Uterus (tissue), 3 donors: ENCODE measurements at regions not wholly inside any gene's neighbourhood (a gene's known extent, or its start where the extent isn't known, plus 50 kb on each side); places are given as distances from the start of the nearest gene placed in this dataset.

ENCODE experiments used
- DNase-seq, 2 donors: peaks; one replicate each; pipeline ENCODE4 v3.0.0-alpha.2; 2019 to 2020
- H3K27ac ChIP-seq, 2 donors: fragments of 200-600 bp; sonication (generic); 1 replicate in 1 of 2; 2 replicates in 1 of 2; pipeline ENCODE4 v1.5.1; 2016 to 2018
- H3K27me3 ChIP-seq, 2 donors: fragments of 200-600 bp; sonication (generic); one replicate each; pipeline ENCODE4 v1.5.1; 2018 to 2019; ENCODE audit warnings: control low read depth in 1 of 2
- H3K36me3 ChIP-seq, 2 donors: fragments of 200-600 bp; sonication (generic); one replicate each; pipeline ENCODE4 v1.5.1; 2019; ENCODE audit warnings: control low read depth in 1 of 2
- H3K4me1 ChIP-seq, 2 donors: fragments of 200-600 bp; sonication (generic); one replicate each; pipeline ENCODE4 v1.5.1; 2018 to 2019; ENCODE audit warnings: control low read depth in 1 of 2
- H3K4me3 ChIP-seq, 2 donors: fragments of 200-600 bp; sonication (generic); 1 replicate in 1 of 2; 2 replicates in 1 of 2; pipeline ENCODE4 v1.5.1; 2018 to 2019; ENCODE audit warnings: mild to moderate bottlenecking in 1 of 2
- H3K9me3 ChIP-seq, 2 donors: fragments of 200-600 bp; sonication (generic); one replicate each; pipeline ENCODE4 v1.5.1; 2019; ENCODE audit warnings: control low read depth in 1 of 2
- CTCF ChIP-seq, 4 experiments: fragments of 200-600 bp in 2 of 4; fragments of 450-650 bp in 2 of 4; sonication (generic) in 2 of 4; IDR thresholded peaks; one replicate each; pipeline ENCODE4 v1.5.1; 2016 to 2019; ENCODE audit warnings: antibody characterized with exemption in 4 of 4, mild to moderate bottlenecking in 2 of 4, moderate library complexity in 1 of 4
- POLR2A ChIP-seq, 2 donors: fragments of 450-650 bp; IDR thresholded peaks; one replicate each; pipeline ENCODE4 v1.6.1; 2016; ENCODE audit warnings: antibody characterized with exemption in 2 of 2, mild to moderate bottlenecking in 1 of 2, moderate library complexity in 1 of 2
- intact Hi-C: fragments of 100-400 bp; cut with DNase I; formaldehyde crosslinking; loops from one replicate; pipeline ENCODE4 v1.15.1; 2023; ENCODE audit warnings: low total_unique reads
- donor health status: DM: yes; HTN: yes; CAD: no.

- intact Hi-C loops = no loop called here
These were observed 122.3 kb upstream of the UGT8 start for GRCh38 chr4:114476310-114476709.

GRCh38 chr4:114479595-114479994 is 119.0 kb upstream of the UGT8 start:
- Histone ChIP-seq H3K27me3 (no peaks in the 10 kb centered on the region), H3K4me3 (no peak overlapping the region), H3K9me3 (no peaks in the 10 kb centered on the region), H3K36me3 (no peaks in the 10 kb centered on the region), H3K27ac (no peak overlapping the region), H3K4me1 (no peaks in the 10 kb centered on the region)
- TF ChIP-seq POLR2A (IDR thresholded peaks at IDR 0.05) (no peak), CTCF (IDR thresholded peaks at IDR 0.05) (no peak)
- intact Hi-C loops = no loop called here
- DNase-seq = no peak

More at GRCh38 chr4:114476310-114476709, 122.3 kb upstream of the UGT8 start:
- TF ChIP-seq CTCF (IDR thresholded peaks at IDR 0.05) = no peak
- TF ChIP-seq POLR2A (IDR thresholded peaks at IDR 0.05) = no peak
- Histone ChIP-seq H3K9me3 (no peaks in the 10 kb centered on the region), H3K27me3 (no peaks in the 10 kb centered on the region), H3K4me1 (no peaks in the 10 kb centered on the region), H3K36me3 (no peaks in the 10 kb centered on the region), H3K27ac (no peak overlapping the region), H3K4me3 (no peak overlapping the region)
- no peak for DNase-seq

- intact Hi-C loops = no loop called here
- no peak for DNase-seq
These were observed 116.8 kb upstream of the UGT8 start for GRCh38 chr4:114481856-114482255.

GRCh38 chr4:114487101-114487500 is 111.5 kb upstream of the UGT8 start:
- Histone ChIP-seq H3K4me3 (no peak overlapping the region), H3K9me3 (no peaks in the 10 kb centered on the region), H3K4me1 (no peaks in the 10 kb centered on the region), H3K36me3 (no peaks in the 10 kb centered on the region), H3K27ac (no peak overlapping the region), H3K27me3 (no peaks in the 10 kb centered on the region)
- no peak for DNase-seq
- TF ChIP-seq POLR2A (IDR thresholded peaks at IDR 0.05) (no peak), CTCF (IDR thresholded peaks at IDR 0.05) (no peak)
- intact Hi-C loops = no loop called here

More at GRCh38 chr4:114481856-114482255, 116.8 kb upstream of the UGT8 start:
- Histone ChIP-seq H3K27ac (no peak overlapping the region), H3K9me3 (no peaks in the 10 kb centered on the region), H3K4me1 (no peaks in the 10 kb centered on the region), H3K4me3 (no peak overlapping the region), H3K27me3 (no peaks in the 10 kb centered on the region), H3K36me3 (no peaks in the 10 kb centered on the region)
- TF ChIP-seq CTCF (IDR thresholded peaks at IDR 0.05) (no peak), POLR2A (IDR thresholded peaks at IDR 0.05) (no peak)

- Histone ChIP-seq H3K9me3 (no peaks in the 10 kb centered on the region), H3K4me1 (no peaks in the 10 kb centered on the region), H3K27me3 (no peaks in the 10 kb centered on the region), H3K4me3 (no peak overlapping the region), H3K36me3 (no peaks in the 10 kb centered on the region), H3K27ac (no peak overlapping the region)
- no peak for TF ChIP-seq POLR2A (IDR thresholded peaks at IDR 0.05)
- no peak for TF ChIP-seq CTCF (IDR thresholded peaks at IDR 0.05)
- DNase-seq = no peak
- intact Hi-C loops = no loop called here
These were observed 110.2 kb upstream of the UGT8 start for GRCh38 chr4:114488301-114488982.
